Hematopoietic multipotent progenitor cell treated with erythropoietin and hydrocortisone succinate and interleukin-3 and kit ligand, for 8 days (in vitro differentiated cells): ENCODE measurements at regions not wholly inside any gene's neighbourhood (a gene's known extent, or its start where the extent isn't known, plus 50 kb on each side); places are given as distances from the start of the nearest gene placed in this dataset.

Source experiments
- DNase-seq: peaks from one replicate; pipeline ENCODE4 v3.0.0-alpha.2; 2015

DNA sequence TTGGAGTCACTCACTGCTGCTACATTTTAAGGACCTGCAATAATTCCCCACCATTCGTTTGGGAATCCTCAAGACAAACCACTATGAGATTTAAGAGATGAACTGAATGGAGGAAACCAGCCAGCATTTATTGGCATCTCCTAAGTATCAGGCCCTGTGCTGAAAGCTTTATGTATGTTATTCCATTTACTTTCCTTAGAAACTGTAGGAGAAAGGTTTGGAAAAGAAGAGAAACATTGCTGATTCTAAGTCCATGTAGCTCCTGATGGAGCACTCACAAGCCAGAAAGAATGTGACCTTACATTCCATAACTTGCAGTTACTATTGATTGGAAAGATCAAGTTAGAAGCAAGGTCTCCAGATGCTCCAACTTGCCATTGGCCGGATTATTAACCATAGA, 267.4 kb downstream of the GAS1 start:
- no peak for DNase-seq

DNA sequence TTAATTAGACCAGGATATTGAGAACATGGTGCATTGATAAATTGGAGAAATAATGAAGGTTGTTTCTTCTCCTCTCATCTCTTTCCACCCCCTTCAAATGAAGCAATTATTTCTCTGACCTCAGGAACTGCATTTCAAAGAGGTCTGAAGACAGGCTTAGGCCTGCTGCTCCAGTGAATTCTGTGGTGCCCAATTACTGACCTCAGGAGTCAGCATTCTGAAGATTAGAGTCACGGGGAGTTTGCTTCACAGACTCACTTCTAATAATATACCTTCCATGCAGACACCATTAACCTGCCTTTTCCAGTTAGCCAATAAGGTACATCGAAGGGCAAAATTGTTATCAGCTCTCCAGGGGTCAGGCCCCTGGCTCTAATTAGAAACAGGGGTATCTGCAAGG, 270.9 kb downstream of the GAS1 start:
- no peak for DNase-seq

- DNase-seq: no peak
Observed at GRCh38 chr9:86675805-86676204, 271.5 kb downstream of the GAS1 start.

DNA sequence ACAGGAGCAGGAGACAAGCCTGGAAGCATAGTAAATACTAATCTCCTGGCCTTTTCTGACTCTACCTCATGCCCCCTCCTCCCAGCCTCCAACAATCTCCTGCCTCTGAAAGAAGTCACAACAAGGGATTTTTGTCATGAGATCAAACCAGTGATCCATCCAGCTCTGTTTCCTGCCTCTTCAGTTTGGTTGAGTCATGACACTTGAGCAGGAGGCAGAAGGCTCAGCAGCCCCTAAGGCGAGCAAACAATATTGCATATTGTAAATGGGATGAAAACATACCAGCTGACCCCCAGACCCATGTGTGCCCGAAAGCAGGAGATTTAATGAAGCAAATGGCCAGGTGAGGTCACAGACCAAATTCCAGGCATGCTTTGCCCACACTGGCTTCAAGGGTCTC, 272.8 kb downstream of the GAS1 start:
- no peak for DNase-seq

GRCh38 chr9:86672966-86673365, 274.3 kb downstream of the GAS1 start:
- no peak for DNase-seq

DNA sequence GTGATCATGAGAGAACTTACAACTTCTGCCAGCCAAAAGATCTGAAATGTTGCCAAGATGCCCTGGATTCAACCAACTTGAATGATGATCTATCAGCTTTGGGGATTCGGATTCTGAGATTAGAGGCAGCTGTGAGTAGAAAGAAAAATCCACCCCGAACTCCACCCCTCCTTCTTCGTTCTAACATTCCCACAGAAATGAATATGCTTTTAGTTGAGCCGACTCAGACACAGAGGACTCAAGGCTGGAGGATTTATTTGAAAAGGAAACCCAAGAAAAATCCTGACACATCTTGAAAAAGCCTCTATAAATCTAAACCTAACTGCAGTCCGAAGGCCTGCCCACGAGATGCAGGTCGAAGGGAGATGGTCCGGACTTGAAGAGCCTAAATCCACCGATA, 275.0 kb downstream of the GAS1 start:
- DNase-seq: no peak

GRCh38 chr9:86671018-86671417, 276.3 kb downstream of the GAS1 start:
- no peak for DNase-seq

- DNase-seq: no peak
Observed at GRCh38 chr9:86670536-86670935, 276.8 kb downstream of the GAS1 start.

- DNase-seq: no peak
Observed at GRCh38 chr9:86670076-86670475, 277.2 kb downstream of the GAS1 start.

DNA sequence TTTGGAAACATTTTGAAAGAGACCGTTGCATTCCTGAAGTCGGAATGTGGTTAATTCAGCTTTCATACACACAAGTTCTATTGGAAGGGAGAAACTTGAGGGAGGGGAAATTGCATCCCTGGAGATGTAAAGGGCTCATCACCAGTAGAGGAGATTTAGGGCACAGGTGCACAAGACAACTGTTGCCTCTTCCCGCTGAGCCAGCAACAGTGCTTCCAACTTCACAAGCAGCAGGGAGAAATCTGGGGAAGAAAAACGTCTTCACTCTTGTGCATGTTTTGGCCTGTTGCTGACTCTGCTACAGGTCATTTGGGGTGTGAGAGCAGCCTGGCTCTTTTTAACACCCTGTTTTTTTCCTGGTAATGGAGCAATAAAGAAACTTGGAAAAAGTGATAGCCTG, 277.9 kb downstream of the GAS1 start:
- DNase-seq: no peak

DNA sequence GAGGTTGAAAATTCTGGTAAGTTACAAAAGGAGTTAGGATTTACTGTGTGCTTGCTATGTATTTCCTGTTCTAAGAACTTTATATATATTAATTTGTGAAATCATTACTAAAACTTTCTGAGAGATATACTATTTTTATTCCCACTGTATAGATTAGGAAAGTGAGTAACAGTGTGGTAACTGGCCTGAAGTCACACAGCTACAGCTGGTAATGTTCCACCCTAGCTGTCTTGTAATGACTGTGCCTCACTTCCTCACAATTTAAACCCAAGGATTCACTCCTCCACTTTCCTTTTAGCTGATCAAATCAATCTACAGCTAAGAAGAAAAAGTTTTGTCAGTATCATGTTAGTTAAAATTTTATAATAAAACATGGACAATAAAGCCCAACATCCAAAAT, 278.8 kb downstream of the GAS1 start:
- no peak for DNase-seq

DNA sequence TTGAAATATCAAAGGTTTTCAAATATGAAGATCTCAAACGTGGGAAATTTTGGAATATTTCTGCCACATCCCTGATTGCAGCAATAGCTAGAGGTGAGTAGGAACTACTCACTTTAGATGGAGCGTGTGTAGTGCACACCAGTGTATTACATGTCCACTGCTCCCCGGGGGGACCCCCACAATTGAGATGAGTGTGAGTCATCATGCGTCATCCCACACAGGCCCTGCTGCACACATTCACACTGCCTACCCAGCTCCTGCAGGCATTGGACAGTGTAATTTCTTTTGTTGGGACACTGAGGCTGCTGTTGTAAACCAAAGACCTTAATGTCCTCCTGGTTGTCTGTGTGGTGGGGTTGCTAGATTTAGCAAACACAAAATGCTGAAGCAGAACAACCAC, 280.0 kb downstream of the GAS1 start:
- DNase-seq: no peak

DNA sequence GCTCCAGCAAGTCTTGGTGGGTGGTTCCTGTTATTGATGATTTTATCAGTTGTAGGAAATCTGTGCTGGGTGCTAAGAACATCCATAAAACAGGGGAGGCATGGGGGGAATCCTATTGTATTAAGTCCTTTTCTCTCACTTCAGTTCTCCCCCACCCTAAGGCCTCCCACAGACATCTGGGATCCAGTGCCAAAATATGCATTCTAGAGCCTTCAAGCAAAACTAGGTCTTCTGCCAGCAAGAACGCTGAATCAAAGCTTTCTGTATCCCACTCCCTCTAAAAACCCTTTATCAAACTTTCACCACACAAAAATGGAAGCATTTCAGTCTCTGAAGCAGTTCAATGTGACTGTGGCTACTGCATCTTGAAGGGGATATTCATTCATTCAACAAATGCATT, 281.9 kb downstream of the GAS1 start:
- DNase-seq: no peak

GRCh38 chr9:86664603-86665002, 282.7 kb downstream of the GAS1 start:
- no peak for DNase-seq

- no peak for DNase-seq
Observed at GRCh38 chr9:86663905-86664304, 283.4 kb downstream of the GAS1 start.

GRCh38 chr9:86662890-86663468, 284.3 kb downstream of the GAS1 start:
- DNase-seq: no peak

- no peak for DNase-seq
Observed at GRCh38 chr9:86660146-86660943, 287.0 kb downstream of the GAS1 start.

- DNase-seq: no peak
Observed at GRCh38 chr9:86659413-86660046, 287.8 kb downstream of the GAS1 start.

DNA sequence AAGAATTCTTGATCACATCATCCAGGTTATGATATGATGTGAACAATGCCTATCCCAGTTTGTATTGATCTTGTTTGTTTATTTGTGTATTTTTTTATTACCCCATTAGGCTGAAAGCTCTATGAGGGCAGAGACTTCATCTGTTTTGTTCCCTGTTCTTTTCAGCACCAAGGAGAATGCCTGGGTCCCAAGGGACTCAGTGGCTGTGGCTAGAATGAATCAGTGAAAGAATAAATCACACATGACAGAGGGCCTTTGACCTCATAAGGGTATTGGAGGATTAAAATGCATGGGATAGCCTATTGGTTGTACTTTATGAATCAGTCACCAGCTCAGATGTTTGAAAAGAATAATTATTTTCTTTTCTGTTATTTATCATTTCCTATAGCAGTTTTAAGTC, 292.2 kb downstream of the GAS1 start:
- no peak for DNase-seq

DNA sequence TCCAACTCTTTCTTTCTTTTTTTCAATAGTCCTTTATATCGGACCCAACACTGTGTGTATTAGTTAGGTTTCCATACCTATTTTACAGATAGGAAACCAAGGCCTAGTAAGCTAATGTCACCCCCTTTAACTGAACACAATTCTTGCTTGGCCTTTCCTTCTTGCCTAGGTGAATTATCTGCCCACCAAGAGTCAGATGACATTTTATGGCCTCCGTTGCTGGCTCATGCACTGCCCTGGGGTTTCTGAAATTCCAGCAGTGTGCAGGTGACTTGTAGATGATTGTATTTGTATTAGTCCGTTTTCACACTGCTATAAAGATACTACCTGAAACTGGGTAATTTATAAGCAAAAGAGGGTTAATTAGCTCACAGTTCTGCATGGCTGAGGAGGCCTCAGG, 293.8 kb downstream of the GAS1 start:
- DNase-seq: no peak

DNA sequence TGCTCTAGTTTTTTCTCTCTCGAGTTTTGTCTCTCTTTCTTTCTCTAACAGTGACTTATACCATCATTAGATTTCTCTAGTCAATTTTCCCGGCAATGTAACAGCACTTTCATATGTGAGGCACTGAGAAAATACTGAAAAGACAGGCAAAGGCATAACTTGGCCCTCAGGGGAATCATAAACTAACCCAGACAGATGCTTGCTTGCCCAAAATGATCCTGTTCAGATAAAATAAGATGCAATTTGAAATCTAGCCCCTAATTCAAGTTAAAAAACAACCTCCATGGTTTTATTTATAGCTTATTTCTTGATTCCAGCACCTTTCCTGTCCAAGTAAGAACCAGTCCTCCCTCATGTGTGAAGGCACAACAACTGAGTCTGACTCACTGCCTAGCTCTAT, 294.6 kb downstream of the GAS1 start:
- DNase-seq: no peak

DNA sequence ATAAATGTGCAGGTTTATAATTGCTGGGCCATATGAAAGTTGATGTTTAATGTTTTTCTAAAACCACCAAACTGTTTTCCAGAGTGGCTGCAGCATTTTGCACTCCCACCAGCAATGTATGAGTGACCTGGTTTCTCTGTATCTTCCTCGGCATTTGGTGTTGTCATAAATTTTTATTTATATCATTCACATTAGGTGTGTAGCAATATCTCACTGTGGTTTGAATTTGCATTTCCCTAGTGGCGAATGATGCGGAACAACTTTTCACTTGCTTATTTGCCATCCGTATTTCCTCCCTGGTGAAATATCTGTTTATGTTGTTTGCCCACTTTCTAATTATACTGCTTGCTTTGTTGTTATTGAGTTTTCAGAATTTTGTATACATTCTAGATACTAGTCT, 295.7 kb upstream of the TUT7 start:
- DNase-seq: no peak

- no peak for DNase-seq
Observed at GRCh38 chr9:86648828-86649170, 294.6 kb upstream of the TUT7 start.

GRCh38 chr9:86648156-86648827, 294.1 kb upstream of the TUT7 start:
- DNase-seq: no peak
